ENCODE measurements at regions not wholly inside any gene's neighbourhood (a gene's known extent, or its start where the extent isn't known, plus 50 kb on each side); places are given as distances from the start of the nearest gene placed in this dataset.

DNA sequence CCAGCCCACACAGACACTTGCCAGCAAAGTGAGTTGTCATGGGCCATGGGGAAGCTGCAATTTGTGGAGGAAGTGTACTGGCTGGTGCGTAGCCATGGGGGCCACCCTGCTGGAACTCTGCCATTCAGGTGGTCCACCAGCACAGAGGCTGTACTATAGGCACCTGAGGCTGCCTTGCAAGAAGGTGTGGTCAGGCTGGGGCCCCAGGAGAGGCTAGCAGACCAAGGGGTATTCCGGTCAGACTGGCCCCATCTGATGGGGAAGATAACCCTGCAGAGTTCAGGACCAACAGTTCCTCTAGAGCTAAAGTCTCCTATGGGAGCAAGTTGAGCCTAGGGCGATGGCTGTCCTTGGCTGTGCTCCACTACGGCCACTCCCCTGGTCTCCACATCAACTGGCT, 136.1 kb downstream of the DCAF12L2 start:
- peak in 1 of 10 donors; percentile 31 for DNase-seq
- intact Hi-C loops (cut with DNase I), result no loop called here

DNA sequence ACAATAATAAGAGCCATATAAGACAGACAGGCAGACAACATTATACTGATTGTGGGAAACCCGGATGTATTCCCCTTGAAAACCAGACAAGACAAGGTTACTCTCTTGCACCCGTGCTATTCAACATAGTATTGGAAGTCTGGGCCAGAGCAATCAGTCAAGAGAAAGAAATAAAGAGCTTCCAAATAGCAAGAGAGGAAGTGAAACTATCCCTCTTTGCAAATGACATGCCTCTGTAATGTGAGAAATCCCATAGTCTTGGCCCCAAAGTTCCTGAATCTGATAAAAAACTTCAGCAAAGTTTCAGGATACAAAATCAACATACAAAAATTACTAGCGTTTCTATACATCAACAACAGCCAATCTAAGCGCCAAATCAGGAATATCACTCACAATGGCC, 102.1 kb downstream of the DCAF12L2 start:
- DNase-seq, result no peak
- intact Hi-C loops (cut with DNase I), result no loop called here

DNA sequence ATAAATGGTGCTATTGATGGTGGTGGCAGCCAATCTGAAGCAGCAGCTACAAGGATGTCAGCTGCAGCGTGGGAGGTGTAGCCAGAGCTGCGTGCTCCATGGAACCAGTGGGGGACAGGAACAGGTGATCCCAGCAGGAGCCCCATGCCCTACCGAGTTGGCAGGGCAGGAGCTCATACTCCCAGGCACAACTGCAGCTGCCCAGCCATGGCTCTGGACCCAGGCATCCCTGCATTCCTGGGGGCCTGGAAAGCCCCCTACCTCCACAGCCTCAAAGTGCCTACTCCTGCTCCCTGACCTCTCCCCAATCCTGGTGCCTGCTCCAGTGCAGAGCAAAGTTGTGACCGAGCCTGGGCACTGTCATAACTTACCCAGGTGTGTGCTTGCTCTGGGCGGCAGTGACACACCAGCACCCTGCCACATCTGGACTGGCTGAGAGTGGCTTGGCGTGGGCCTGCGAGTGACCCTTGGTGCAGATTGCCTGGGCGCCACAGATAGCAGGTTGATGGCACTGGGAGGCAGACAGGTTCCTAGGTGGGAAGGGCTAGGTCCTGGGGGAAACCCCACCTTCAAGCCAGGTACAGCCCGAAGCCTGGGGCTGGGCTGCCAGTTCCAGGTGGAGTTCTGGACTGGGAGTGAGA, 101.1 kb downstream of the DCAF12L2 start:
- intact Hi-C loops (cut with DNase I), result no loop called here
- DNase-seq, result peak in 3 of 10 donors; percentile 50 to 55 (median 55)

DNA sequence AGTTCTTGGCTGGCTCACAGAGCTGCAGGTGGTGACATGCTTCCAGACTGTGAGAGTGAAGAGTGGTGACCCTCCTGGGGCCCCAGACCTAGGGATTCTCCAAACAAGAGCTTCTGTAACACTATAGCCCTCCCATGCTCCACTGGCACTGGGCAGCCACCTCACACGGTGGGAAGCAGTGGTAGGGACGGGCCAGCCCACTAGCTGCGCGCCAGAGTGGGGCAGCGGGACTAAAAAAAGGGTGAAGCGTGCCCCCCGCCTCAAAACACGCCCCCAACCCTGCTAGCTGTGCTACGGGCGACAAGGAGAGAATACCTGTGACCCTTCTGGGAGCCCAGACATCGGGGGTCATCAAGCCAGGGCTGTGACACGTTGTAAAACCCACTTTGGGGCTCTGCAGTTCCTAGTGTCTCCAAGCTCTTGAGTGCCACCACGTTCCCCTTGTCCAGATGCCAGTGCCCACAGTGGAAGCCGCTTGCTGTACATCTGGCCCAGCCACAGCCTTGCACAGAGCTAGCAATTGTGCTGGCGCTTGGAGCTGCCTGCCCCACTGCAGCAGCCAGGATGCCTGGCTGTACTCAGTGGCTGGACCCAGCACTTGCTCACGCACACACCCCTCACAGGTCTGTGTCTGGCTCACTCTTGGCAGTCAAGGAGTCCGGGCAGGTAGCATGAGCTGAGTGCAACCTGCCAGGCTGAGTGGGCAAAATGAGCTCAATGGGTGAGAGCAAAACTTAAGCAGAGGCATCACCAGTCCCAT, 100.0 kb downstream of the DCAF12L2 start:
- peak in 2 of 10 donors; percentile 31 to 81 for DNase-seq
- intact Hi-C loops (cut with DNase I), result no loop called here

All from posterior cingulate gyrus (tissue), 11 donors.